Peyer's patch (tissue), 4 donors: ENCODE measurements at regions not wholly inside any gene's neighbourhood (a gene's known extent, or its start where the extent isn't known, plus 50 kb on each side); places are given as distances from the start of the nearest gene placed in this dataset.

Experiments used
- POLR2A ChIP-seq, 2 donors: fragments of 450-650 bp; IDR thresholded peaks; one replicate each; pipeline ENCODE4 v1.5.1; 2017; ENCODE audit warnings: antibody characterized with exemption in 2 of 2, mild to moderate bottlenecking in 2 of 2, moderate library complexity in 2 of 2
- TF ChIP-seq, protein P1 (sequence below), 6 experiments: fragments of 450-650 bp in 4 of 6; fragments of 200-600 bp in 2 of 6; sonication (generic) in 1 of 6; IDR thresholded peaks; one replicate each; pipeline ENCODE4 v1.5.1; 2017 to 2019; ENCODE audit warnings: antibody characterized with exemption in 6 of 6, mild to moderate bottlenecking in 3 of 6, moderate library complexity in 1 of 6

DNA sequence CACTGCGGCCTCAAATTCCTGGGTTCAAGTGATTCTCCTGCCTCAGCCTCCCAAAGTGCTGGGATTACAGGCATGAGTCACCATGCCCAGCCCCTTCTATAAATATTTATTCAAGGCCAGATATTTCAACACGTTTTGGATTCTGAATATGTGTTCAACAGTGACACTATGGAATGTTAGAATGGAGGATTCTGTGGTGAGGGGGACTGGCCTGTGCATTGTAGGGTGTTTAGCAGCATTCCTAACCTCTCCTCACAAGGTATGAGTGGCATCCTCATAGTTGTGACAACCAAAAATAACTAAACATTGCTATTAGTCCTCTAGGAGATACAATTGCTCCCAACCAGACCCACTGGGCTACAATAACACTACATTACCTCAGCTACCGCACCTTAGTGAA is 104.0 kb upstream of the ATP10A start:
- TF ChIP-seq, protein P1, sequence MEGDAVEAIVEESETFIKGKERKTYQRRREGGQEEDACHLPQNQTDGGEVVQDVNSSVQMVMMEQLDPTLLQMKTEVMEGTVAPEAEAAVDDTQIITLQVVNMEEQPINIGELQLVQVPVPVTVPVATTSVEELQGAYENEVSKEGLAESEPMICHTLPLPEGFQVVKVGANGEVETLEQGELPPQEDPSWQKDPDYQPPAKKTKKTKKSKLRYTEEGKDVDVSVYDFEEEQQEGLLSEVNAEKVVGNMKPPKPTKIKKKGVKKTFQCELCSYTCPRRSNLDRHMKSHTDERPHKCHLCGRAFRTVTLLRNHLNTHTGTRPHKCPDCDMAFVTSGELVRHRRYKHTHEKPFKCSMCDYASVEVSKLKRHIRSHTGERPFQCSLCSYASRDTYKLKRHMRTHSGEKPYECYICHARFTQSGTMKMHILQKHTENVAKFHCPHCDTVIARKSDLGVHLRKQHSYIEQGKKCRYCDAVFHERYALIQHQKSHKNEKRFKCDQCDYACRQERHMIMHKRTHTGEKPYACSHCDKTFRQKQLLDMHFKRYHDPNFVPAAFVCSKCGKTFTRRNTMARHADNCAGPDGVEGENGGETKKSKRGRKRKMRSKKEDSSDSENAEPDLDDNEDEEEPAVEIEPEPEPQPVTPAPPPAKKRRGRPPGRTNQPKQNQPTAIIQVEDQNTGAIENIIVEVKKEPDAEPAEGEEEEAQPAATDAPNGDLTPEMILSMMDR (IDR thresholded peaks at IDR 0.05), result no peak
- TF ChIP-seq POLR2A (IDR thresholded peaks at IDR 0.05), result no peak
